H9 (cell line): ENCODE measurements at regions not wholly inside any gene's neighbourhood (a gene's known extent, or its start where the extent isn't known, plus 50 kb on each side); places are given as distances from the start of the nearest gene placed in this dataset.

Experiments
- DNase-seq: peaks from one replicate; pipeline ENCODE4 v3.0.0-alpha.2; 2017
- H2AFZ ChIP-seq: one replicate; pipeline ENCODE4 v1.6.1; 2013; ENCODE audit warnings: mild to moderate bottlenecking, low read length, control low read depth, moderate library complexity
- H2AK5ac ChIP-seq: 2 replicates; pipeline ENCODE4 v1.6.1; 2013; ENCODE audit warnings: low read length, control low read depth, mixed read lengths; ENCODE audit not compliant: insufficient read length
- H2BK120ac ChIP-seq: one replicate; pipeline ENCODE4 v1.6.1; 2013; ENCODE audit warnings: low read depth, mild to moderate bottlenecking, low read length, control low read depth, inconsistent platforms; ENCODE audit not compliant: poor library complexity, severe bottlenecking
- H2BK12ac ChIP-seq: 2 replicates; pipeline ENCODE4 v1.6.1; 2013; ENCODE audit warnings: low read length, control low read depth, mixed read lengths, low read depth; ENCODE audit not compliant: insufficient read length
- H2BK15ac ChIP-seq: 2 replicates; pipeline ENCODE4 v1.6.1; 2013; ENCODE audit warnings: low read depth, low read length, control low read depth
- H2BK20ac ChIP-seq: one replicate; pipeline ENCODE4 v1.6.1; 2013; ENCODE audit warnings: low read depth, mild to moderate bottlenecking, low read length, control low read depth, inconsistent platforms; ENCODE audit not compliant: poor library complexity, severe bottlenecking
- H2BK5ac ChIP-seq: 2 replicates; pipeline ENCODE4 v1.6.1; 2013; ENCODE audit warnings: low read length, control low read depth, mixed read lengths; ENCODE audit not compliant: insufficient read length
- H3K14ac ChIP-seq: 2 replicates; pipeline ENCODE4 v1.6.1; 2013; ENCODE audit warnings: low read length, control low read depth; ENCODE audit not compliant: insufficient read depth
- H3K18ac ChIP-seq: 2 replicates; pipeline ENCODE4 v1.6.1; 2013; ENCODE audit warnings: low read depth, mild to moderate bottlenecking, mixed read lengths, low read length, control low read depth; ENCODE audit not compliant: insufficient read length
- H3K23ac ChIP-seq: 2 replicates; pipeline ENCODE4 v1.6.1; 2013; ENCODE audit warnings: low read length, control low read depth, mixed read lengths, low read depth; ENCODE audit not compliant: insufficient read length
- H3K23me2 ChIP-seq: 2 replicates; pipeline ENCODE4 v1.6.1; 2013; ENCODE audit warnings: low read depth, mild to moderate bottlenecking, mixed read lengths, low read length, control low read depth; ENCODE audit not compliant: insufficient read length, poor library complexity, severe bottlenecking
- H3K27ac ChIP-seq: 2 replicates; pipeline ENCODE4 v1.5.1; 2013; ENCODE audit warnings: low read length, control low read depth, mixed read lengths, low read depth; ENCODE audit not compliant: insufficient read length
- H3K27me3 ChIP-seq: 2 replicates; pipeline ENCODE4 v1.6.1; 2013; ENCODE audit warnings: low read length, control low read depth, inconsistent platforms; ENCODE audit not compliant: insufficient read depth
- H3K4ac ChIP-seq: 2 replicates; pipeline ENCODE4 v1.6.1; 2013; ENCODE audit warnings: low read depth, mild to moderate bottlenecking, control low read depth, inconsistent platforms, low read length, moderate library complexity
- H3K4me1 ChIP-seq: 2 replicates; pipeline ENCODE4 v1.6.1; 2013; ENCODE audit warnings: low read length, control low read depth, inconsistent platforms; ENCODE audit not compliant: insufficient read depth
- H3K4me2 ChIP-seq: 2 replicates; pipeline ENCODE4 v1.6.1; 2013; ENCODE audit warnings: low read length, control low read depth, mixed read lengths; ENCODE audit not compliant: insufficient read length, insufficient read depth
- H3K56ac ChIP-seq: 2 replicates; pipeline ENCODE4 v1.6.1; 2013; ENCODE audit warnings: low read depth, mild to moderate bottlenecking, mixed read lengths, low read length, control low read depth; ENCODE audit not compliant: insufficient read length
- H3K79me1 ChIP-seq: 2 replicates; pipeline ENCODE4 v1.6.1; 2013; ENCODE audit warnings: low read depth, mild to moderate bottlenecking, moderate library complexity, low read length, control low read depth, inconsistent platforms; ENCODE audit not compliant: insufficient read depth, poor library complexity, severe bottlenecking
- H3K79me2 ChIP-seq: 2 replicates; pipeline ENCODE4 v1.6.1; 2013; ENCODE audit warnings: low read length, control low read depth, inconsistent platforms; ENCODE audit not compliant: insufficient read depth
- H3K9ac ChIP-seq: 2 replicates; pipeline ENCODE4 v1.6.1; 2013; ENCODE audit warnings: low read length, control low read depth, mixed read lengths; ENCODE audit not compliant: insufficient read length; ENCODE audit errors: extremely low read depth
- H3K9me3 ChIP-seq: one replicate; pipeline ENCODE4 v1.6.1; 2013; ENCODE audit warnings: low read depth, low read length, inconsistent platforms; ENCODE audit not compliant: control insufficient read depth
- H3T11ph ChIP-seq: one replicate; pipeline ENCODE4 v1.6.1; 2013; ENCODE audit warnings: mild to moderate bottlenecking, low read length, control low read depth, inconsistent platforms
- H4K20me1 ChIP-seq: one replicate; pipeline ENCODE4 v1.6.1; 2013; ENCODE audit not compliant: control insufficient read depth, insufficient read length, insufficient read depth
- H4K5ac ChIP-seq: 2 replicates; pipeline ENCODE4 v1.6.1; 2013; ENCODE audit warnings: low read depth, mild to moderate bottlenecking, mixed read lengths, low read length, control low read depth; ENCODE audit not compliant: insufficient read length
- H4K8ac ChIP-seq: replicated peaks from 2 replicates; pipeline ENCODE4 v1.6.1; 2013; ENCODE audit warnings: low read length, control low read depth, mixed read lengths, low read depth; ENCODE audit not compliant: insufficient read length
- H4K91ac ChIP-seq: 2 replicates; pipeline ENCODE4 v1.6.1; 2013; ENCODE audit warnings: low read depth, mild to moderate bottlenecking, moderate library complexity, mixed read lengths, low read length, control low read depth; ENCODE audit not compliant: insufficient read length
- H3K27ac Mint-ChIP-seq, 3 experiments: 2 replicates in 2 of 3; 3 replicates in 1 of 3; pipeline ENCODE4 v1.8.0; 2020 to 2021; ENCODE audit warnings: mixed read lengths in 3 of 3, mild to moderate bottlenecking in 1 of 3, moderate library complexity in 1 of 3
- H3K27me3 Mint-ChIP-seq: 2 replicates; pipeline ENCODE4 v1.8.0; 2021; ENCODE audit warnings: low read depth, mild to moderate bottlenecking, moderate library complexity, mixed read lengths
- H3K36me3 Mint-ChIP-seq, 3 experiments: 2 replicates in 2 of 3; 3 replicates in 1 of 3; pipeline ENCODE4 v1.8.0; 2020 to 2021; ENCODE audit warnings: low read depth in 3 of 3, mixed read lengths in 3 of 3; ENCODE audit not compliant: insufficient read depth in 1 of 3
- H3K4me1 Mint-ChIP-seq, 2 experiments: 2 replicates each; pipeline ENCODE4 v1.8.0; 2020; ENCODE audit warnings: mixed read lengths in 2 of 2
- H3K4me3 Mint-ChIP-seq, 2 experiments: 2 replicates in 1 of 2; 3 replicates in 1 of 2; pipeline ENCODE4 v1.8.0; 2020 to 2021; ENCODE audit warnings: mild to moderate bottlenecking in 2 of 2, mixed read lengths in 2 of 2, moderate library complexity in 1 of 2
- H3K9me3 Mint-ChIP-seq, 2 experiments: 2 replicates in 1 of 2; 3 replicates in 1 of 2; pipeline ENCODE4 v1.8.0; 2020; ENCODE audit warnings: mild to moderate bottlenecking in 2 of 2, mixed read lengths in 2 of 2, moderate library complexity in 1 of 2
- WGBS: extraction: QIAGEN DNeasy Blood & Tissue Kit; methylation state at CpG from one replicate; pipeline ENCODE4 v1.1.7; 2013; ENCODE audit warnings: missing lambda C conversion rate, low lambda C conversion rate, mixed read lengths; ENCODE audit not compliant: insufficient read length; ENCODE audit errors: extremely low coverage; 5-methylcytosine and 5-hydroxymethylcytosine counted together
- TF ChIP-seq, protein P1 (sequence below): fragments of 200-600 bp; sonication (generic); conservative IDR thresholded peaks from 3 replicates; pipeline ENCODE4 v1.8.0; 2021; ENCODE audit warnings: antibody characterized with exemption, mild to moderate bottlenecking

GRCh38 chr4:28351826-28352225 lies 1491.2 kb downstream of the STIM2 start:
- H2BK5ac ChIP-seq: no peak overlapping the region
- H3K4me1 Mint-ChIP-seq: no peaks in the 10 kb centered on the region; a peak in 1 of 4 replicates
- TF ChIP-seq, protein P1, sequence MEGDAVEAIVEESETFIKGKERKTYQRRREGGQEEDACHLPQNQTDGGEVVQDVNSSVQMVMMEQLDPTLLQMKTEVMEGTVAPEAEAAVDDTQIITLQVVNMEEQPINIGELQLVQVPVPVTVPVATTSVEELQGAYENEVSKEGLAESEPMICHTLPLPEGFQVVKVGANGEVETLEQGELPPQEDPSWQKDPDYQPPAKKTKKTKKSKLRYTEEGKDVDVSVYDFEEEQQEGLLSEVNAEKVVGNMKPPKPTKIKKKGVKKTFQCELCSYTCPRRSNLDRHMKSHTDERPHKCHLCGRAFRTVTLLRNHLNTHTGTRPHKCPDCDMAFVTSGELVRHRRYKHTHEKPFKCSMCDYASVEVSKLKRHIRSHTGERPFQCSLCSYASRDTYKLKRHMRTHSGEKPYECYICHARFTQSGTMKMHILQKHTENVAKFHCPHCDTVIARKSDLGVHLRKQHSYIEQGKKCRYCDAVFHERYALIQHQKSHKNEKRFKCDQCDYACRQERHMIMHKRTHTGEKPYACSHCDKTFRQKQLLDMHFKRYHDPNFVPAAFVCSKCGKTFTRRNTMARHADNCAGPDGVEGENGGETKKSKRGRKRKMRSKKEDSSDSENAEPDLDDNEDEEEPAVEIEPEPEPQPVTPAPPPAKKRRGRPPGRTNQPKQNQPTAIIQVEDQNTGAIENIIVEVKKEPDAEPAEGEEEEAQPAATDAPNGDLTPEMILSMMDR: no peak
- no peak overlapping the region for H3K18ac ChIP-seq
- H3K9me3 Mint-ChIP-seq: peaks cover 2 to 12% of the 10 kb centered on the region in 2 experiments; a peak in 3 of 5 replicates
- H2BK20ac ChIP-seq: no peak overlapping the region
- no peaks in the 10 kb centered on the region for H3K4me1 ChIP-seq
- no peaks in the 10 kb centered on the region for H3K79me2 ChIP-seq
- H3K36me3 Mint-ChIP-seq: peaks cover 1 to 8% (median 5%) of the 10 kb centered on the region in 3 experiments; a peak in 3 of 7 replicates
- H3K4me3 Mint-ChIP-seq: no peak overlapping the region
- no peaks in the 10 kb centered on the region for H3K27me3 ChIP-seq
- H2BK15ac ChIP-seq: no peak overlapping the region
- H3K27me3 Mint-ChIP-seq: no peaks in the 10 kb centered on the region
- no peak overlapping the region for H3K4ac ChIP-seq
- H4K5ac ChIP-seq: no peak overlapping the region
- no peaks in the 10 kb centered on the region for H3K9me3 ChIP-seq
- no peak for DNase-seq
- WGBS: no CpG with 5 or more reads among the region's 4 CpGs
- H2AFZ ChIP-seq: no peak overlapping the region
- H3K56ac ChIP-seq: no peak overlapping the region
- no peak overlapping the region for H2BK120ac ChIP-seq
- H4K8ac ChIP-seq: no peak overlapping the region
- H4K91ac ChIP-seq: no peak overlapping the region
- no peak overlapping the region for H3K4me2 ChIP-seq
- no peak overlapping the region for H3K9ac ChIP-seq
- H4K20me1 ChIP-seq: no peaks in the 10 kb centered on the region
- no peak overlapping the region for H3T11ph ChIP-seq
- no peak overlapping the region for H2BK12ac ChIP-seq
- H3K27ac ChIP-seq: no peak overlapping the region
- H3K27ac Mint-ChIP-seq: no peak overlapping the region; a peak in 1 of 7 replicates
- no peaks in the 10 kb centered on the region for H3K23me2 ChIP-seq
- no peak overlapping the region for H3K23ac ChIP-seq
- H3K14ac ChIP-seq: no peak overlapping the region
- H3K79me1 ChIP-seq: no peaks in the 10 kb centered on the region
- no peak overlapping the region for H2AK5ac ChIP-seq
